ENCODE measurements at regions not wholly inside any gene's neighbourhood (a gene's known extent, or its start where the extent isn't known, plus 50 kb on each side); places are given as distances from the start of the nearest gene placed in this dataset.

GRCh38 chr2:184026961-184027360 is 571.4 kb upstream of the ZNF804A start:
- no peaks in the 10 kb centered on the region for H3K36me3 ChIP-seq
- no peak for DNase-seq (ENCODE audit: low spot score in 2 of 2)
- H3K4me1 ChIP-seq = no peaks in the 10 kb centered on the region
- TF ChIP-seq POLR2A (IDR thresholded peaks at IDR 0.05) = no peak
- TF ChIP-seq POLR2AphosphoS5 (IDR thresholded peaks at IDR 0.05) = no peak
- no peak for TF ChIP-seq CTCF (IDR thresholded peaks at IDR 0.05)
- no peak for TF ChIP-seq EP300 (IDR thresholded peaks at IDR 0.05)
- no peaks in the 10 kb centered on the region for H3K9me3 ChIP-seq
- WGBS = 66% methylated on average over 1 of the region's 1 CpG
- no peak overlapping the region for H3K27ac ChIP-seq
- no peaks in the 10 kb centered on the region for H3K27me3 ChIP-seq
- H3K4me3 ChIP-seq = no peak overlapping the region

- Histone ChIP-seq H3K4me1 (no peaks in the 10 kb centered on the region), H3K9me3 (no peaks in the 10 kb centered on the region), H3K27me3 (no peaks in the 10 kb centered on the region), H3K27ac (no peak overlapping the region), H3K4me3 (no peak overlapping the region), H3K36me3 (no peaks in the 10 kb centered on the region)
- DNase-seq (ENCODE audit: low spot score in 2 of 2) = no peak
- WGBS = 76% methylated on average over 6 of the region's 6 CpGs
- TF ChIP-seq EP300 (IDR thresholded peaks at IDR 0.05) = no peak
- no peak for TF ChIP-seq POLR2A (IDR thresholded peaks at IDR 0.05)
- TF ChIP-seq POLR2AphosphoS5 (IDR thresholded peaks at IDR 0.05) = no peak
- TF ChIP-seq CTCF (IDR thresholded peaks at IDR 0.05) = no peak
Measured at GRCh38 chr2:184030245-184030644, 568.1 kb upstream of the ZNF804A start.

GRCh38 chr2:184030989-184031388 is 567.3 kb upstream of the ZNF804A start:
- DNase-seq (ENCODE audit: low spot score in 2 of 2) = no peak
- Histone ChIP-seq H3K36me3 (no peaks in the 10 kb centered on the region), H3K27ac (no peak overlapping the region), H3K9me3 (no peaks in the 10 kb centered on the region), H3K27me3 (no peaks in the 10 kb centered on the region), H3K4me1 (no peaks in the 10 kb centered on the region), H3K4me3 (no peak overlapping the region)
- TF ChIP-seq EP300 (IDR thresholded peaks at IDR 0.05) (no peak), CTCF (IDR thresholded peaks at IDR 0.05) (no peak), POLR2AphosphoS5 (IDR thresholded peaks at IDR 0.05) (no peak), POLR2A (IDR thresholded peaks at IDR 0.05) (no peak)
- WGBS = 42% methylated on average over 1 of the region's 1 CpG

- no peaks in the 10 kb centered on the region for H3K27me3 ChIP-seq
- H3K4me1 ChIP-seq = no peaks in the 10 kb centered on the region
- WGBS = 89% methylated on average over 5 of the region's 5 CpGs
- TF ChIP-seq CTCF (IDR thresholded peaks at IDR 0.05) (no peak), EP300 (IDR thresholded peaks at IDR 0.05) (no peak), POLR2AphosphoS5 (IDR thresholded peaks at IDR 0.05) (no peak), POLR2A (IDR thresholded peaks at IDR 0.05) (no peak)
- H3K27ac ChIP-seq = no peak overlapping the region
- DNase-seq (ENCODE audit: low spot score in 2 of 2) = no peak
- H3K9me3 ChIP-seq = no peaks in the 10 kb centered on the region
- H3K4me3 ChIP-seq = no peak overlapping the region
- no peaks in the 10 kb centered on the region for H3K36me3 ChIP-seq
Measured at GRCh38 chr2:184031402-184032147, 566.8 kb upstream of the ZNF804A start.

GRCh38 chr2:184032983-184033382 is 565.3 kb upstream of the ZNF804A start:
- WGBS = 73% methylated on average over 4 of the region's 4 CpGs
- no peak for DNase-seq (ENCODE audit: low spot score in 2 of 2)
- Histone ChIP-seq H3K4me3 (no peak overlapping the region), H3K36me3 (no peaks in the 10 kb centered on the region), H3K9me3 (no peaks in the 10 kb centered on the region), H3K4me1 (no peaks in the 10 kb centered on the region), H3K27ac (no peak overlapping the region), H3K27me3 (no peaks in the 10 kb centered on the region)
- TF ChIP-seq EP300 (IDR thresholded peaks at IDR 0.05) = no peak
- no peak for TF ChIP-seq POLR2AphosphoS5 (IDR thresholded peaks at IDR 0.05)
- TF ChIP-seq POLR2A (IDR thresholded peaks at IDR 0.05) = no peak
- TF ChIP-seq CTCF (IDR thresholded peaks at IDR 0.05) = no peak

All from suprapubic skin (tissue), 4 donors.